ENCODE measurements at regions not wholly inside any gene's neighbourhood (a gene's known extent, or its start where the extent isn't known, plus 50 kb on each side); places are given as distances from the start of the nearest gene placed in this dataset.
"Not testable (repeated sequence)": the region's sequence is repeated elsewhere in the genome, so short reads cannot be mapped to it uniquely, and the experiment has no call there.

DNA sequence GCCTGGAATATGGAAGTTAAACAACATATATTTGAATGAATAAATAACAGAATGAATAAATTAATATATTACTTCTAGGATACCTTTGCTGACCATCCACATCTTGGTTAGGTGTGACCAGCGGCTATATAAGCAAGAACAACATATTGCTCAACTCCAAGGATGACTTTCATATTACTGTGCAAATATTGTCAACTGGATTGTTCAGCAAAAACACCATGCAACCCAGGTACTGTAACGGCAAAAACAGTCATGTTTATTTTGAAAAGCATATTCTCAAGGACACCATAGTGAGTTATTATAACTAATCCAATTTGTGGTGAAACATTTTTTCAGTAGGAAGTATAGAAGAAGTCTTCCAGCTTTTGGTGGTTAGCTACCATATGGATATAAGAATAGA, 907.9 kb downstream of the IGSF11 start:
- no peak for FAIRE-seq

DNA sequence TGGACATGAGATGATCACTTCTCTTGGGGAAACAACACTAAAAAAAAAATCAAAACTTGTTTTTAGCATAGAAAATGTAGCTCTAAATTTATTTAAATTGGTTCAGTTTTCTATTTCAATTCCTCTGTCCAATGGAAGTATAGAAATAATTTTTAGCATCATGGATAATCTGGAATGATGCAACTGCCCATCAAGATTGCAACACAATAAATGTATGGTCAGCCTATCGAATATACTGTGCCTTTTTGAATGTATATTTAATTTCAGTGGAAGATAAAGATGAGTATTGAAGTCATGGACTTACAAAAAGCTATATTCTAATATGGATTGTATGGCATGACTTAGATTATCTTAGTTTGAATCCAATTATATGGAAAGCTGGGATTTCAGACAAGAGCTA, 906.7 kb downstream of the IGSF11 start:
- DNase-seq (ENCODE audit: low spot score in 2 of 2), result no peak
- no peak for FAIRE-seq

More for the DNA sequence above, 907.9 kb downstream of the IGSF11 start:
- DNase-seq (ENCODE audit: low spot score in 2 of 2), result no peak

DNA sequence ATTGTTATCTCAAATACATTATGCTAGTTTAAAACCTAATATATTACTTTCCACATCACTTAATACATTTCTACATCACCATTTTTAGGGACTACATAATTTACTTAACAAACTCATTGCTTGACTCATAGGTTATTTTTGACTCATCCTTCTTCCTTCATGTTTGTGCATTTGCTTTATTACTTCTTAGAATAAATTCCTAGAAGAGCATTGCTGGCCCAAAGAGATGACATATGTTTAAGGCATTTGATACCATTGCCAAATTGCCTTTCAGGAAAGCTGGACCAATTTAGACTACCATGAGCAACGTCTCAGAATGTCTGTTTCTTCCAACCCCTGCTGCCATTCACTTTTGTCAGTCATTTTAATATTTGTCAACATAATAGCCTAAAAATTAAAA, 905.8 kb downstream of the IGSF11 start:
- no peak for DNase-seq (ENCODE audit: low spot score in 2 of 2)
- no peak for FAIRE-seq

DNA sequence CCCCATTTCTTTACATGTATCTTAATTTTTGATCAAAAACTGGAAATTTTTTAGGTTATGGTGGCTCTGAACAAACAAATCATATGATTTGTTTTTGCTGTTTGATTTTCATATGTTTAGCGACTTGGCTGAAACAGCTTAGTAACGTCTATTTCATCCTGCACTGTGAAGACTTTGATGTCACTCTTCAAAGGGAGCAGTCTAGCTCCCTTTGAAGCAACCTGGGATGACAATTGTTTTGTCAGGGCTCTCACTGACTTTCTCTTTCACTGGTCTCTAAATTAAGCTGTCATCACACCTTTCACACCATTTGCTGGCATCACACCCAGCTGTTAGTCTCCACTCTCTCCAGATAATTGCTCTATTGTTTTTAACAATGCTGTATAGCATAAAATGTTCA, 896.9 kb downstream of the IGSF11 start:
- no peak for DNase-seq (ENCODE audit: low spot score in 2 of 2)

DNA sequence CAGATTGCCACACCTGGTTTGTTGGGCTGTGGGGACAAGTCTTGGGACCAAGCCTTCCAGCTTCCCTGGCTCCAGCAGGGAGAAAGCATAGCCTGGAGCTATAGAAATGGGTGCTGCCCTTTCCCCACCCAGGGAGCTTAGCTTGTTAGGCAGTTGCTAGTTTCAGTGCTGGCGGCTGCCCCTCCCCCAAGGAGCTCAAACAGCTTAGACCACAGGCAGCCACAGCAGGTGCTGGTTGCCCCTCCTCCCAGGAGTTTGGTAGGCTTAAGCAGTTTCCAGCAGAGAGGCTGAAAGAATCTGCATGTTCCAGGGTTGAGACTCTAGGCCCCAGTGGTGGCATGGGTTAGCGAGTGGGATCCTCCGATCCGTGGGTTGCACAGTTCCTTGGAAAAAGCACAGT, 889.7 kb downstream of the IGSF11 start:
- FAIRE-seq, result no peak

More for the DNA sequence above, 896.9 kb downstream of the IGSF11 start:
- no peak for FAIRE-seq

DNA sequence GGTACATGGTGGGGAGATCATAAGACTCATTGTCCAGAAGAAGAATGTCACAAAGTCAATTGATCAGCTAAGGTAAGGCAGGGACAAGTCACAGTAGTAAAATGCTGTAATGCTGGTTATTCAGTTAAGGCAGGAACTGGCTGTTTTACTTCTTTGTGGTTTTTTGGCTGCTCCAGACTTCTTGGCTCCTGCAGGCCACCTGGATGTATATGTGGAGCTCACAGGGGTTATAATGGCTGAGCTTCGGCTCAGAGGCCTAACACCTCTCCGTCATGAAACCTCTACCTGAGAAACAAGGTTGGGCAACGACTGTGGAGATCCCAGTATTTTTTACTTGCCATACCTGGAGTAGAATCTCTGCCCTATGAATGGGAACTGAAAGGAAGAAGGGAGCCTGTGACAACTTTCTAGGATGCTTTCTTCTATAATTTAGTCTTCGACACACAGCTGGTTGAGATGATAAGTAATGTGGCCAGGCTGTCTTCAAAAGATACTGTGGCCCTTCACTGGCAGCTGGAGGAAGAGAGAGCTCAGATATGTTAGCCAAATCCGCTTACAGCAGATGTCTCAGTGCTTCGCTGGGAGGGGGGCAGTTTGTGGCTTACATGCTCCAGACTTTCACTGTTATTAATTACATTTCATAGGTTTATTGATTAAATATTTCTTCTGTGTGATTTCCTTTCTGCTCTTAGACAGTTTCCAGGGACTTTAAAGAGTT, 887.8 kb downstream of the IGSF11 start:
- no peak for DNase-seq (ENCODE audit: low spot score in 2 of 2)
- FAIRE-seq, result no peak

More for the DNA sequence above, 889.7 kb downstream of the IGSF11 start:
- no peak for DNase-seq (ENCODE audit: low spot score in 2 of 2)

DNA sequence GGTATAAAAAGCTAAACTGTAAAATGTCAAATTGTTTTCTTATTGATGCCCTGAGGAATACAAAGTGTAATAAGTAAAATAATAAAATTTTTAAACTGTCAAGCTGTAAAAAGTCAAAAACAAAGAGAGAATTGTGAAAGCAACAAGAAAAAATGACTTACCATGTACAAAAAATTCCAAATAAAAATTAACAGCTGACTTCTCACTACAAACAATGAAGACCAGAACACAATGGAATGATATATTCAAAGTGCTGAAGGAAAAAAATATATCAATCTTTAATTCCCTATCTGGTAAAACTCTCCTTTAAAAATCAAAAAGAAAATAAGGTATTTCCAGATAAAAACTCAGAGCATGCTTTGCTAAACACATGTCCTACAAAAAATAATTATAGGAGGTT, 883.5 kb downstream of the IGSF11 start:
- FAIRE-seq (no peak), DNase-seq (ENCODE audit: low spot score in 2 of 2) (no peak)

DNA sequence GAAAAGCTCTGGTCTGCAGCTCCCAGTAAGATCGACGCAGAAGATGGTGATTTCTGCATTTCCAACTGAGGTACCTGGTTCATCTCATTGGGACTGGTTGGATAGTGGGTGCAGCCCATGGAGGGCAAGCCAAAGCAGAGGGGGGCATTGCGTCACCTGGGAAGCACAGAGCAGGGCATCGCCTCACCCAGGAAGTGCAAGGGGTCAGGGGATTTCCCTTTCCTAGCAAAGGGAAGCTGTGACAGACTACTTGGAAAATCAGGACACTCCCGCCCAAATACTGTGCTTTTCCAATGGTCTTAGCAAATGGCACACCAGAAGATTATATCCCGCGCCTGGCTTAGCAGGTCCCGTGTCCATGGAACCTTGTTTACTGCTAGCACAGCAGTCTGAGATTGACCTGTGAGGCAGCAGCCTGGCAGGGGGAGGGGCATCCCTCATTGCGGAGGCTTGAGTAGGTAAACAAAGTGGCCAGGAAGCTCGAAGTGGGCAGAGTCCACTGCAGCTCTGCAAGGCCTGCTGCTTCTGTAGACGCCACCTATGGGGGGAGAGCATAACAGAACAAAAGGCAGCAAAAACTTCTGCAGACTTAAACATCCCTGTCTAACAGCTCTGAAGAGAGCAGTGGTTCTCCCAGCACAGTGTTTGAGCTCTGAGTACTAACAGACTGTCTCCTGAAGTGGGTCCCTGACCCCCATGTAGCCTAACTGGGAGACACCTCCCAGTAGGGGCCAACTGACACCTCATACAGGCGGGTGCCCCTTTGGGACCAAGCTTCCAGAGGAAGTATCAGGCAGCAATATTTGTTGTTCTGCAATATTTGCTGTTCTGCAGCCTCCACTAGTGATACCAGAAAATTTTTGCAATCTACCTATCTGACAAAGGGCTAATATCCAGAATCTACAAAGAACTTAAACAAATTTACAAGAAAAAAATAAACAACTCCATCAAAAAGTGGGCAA, 871.7 kb downstream of the IGSF11 start:
- not testable (repeated sequence) for FAIRE-seq; DNase-seq (ENCODE audit: low spot score in 2 of 2)

DNA sequence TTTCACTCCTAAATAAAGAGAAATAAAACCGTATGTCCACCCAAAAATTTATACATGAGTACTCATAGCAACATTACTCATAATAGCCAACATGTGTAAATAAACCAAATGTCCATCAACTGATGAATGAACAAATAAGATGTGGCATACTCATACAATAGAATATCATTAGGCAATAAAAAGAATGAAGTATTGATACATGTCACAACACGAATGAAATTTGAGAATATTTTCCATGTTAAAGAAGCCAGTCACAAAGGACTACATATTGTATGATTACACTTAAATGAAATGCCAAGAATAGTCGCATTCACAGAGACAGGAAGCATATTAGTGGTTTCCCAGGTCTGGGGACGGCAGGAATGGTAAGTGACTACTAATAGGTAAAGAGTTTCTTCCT, 869.2 kb downstream of the IGSF11 start:
- DNase-seq (ENCODE audit: low spot score in 2 of 2), result no peak
- FAIRE-seq, result no peak

DNA sequence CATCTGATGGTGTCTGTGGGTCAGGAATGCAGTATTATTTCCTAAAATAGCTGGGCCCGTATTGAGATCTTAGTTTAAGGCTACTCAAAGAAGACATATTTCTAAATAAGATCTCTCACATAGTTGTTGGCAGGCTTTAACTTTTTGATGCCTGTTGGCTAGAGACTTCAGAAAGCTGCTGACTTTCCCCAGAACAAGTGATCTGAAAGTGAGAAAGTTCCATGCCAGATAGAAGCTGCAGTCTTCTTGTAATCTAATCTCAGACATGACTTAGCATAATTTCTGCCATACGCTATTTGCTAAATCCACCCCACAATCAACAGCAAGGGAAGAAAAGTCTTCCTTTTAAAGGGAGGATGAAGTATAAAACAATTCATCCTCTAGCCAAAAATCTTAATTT, 867.1 kb downstream of the IGSF11 start:
- FAIRE-seq (no peak), DNase-seq (ENCODE audit: low spot score in 2 of 2) (no peak)

DNA sequence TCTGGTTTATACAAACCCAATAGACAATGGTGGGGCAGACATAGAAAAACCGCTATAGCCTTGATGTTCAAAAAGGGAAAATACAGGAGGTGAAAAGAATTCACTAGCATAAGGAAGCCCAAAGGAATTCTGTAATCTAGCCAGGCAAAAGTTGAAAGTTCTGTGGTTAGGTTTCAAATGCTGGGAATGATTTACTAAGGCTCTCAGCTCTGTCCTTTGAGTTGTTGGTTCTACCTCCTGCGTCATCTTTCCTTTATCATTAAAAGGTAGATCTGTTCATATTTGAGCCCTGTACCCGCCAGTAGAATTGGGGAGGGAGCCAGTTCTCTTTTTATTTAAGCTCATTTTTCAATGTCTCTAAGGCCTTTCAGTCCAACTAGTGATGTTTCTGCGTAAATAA, 866.5 kb downstream of the IGSF11 start:
- no peak for DNase-seq (ENCODE audit: low spot score in 2 of 2)

DNA sequence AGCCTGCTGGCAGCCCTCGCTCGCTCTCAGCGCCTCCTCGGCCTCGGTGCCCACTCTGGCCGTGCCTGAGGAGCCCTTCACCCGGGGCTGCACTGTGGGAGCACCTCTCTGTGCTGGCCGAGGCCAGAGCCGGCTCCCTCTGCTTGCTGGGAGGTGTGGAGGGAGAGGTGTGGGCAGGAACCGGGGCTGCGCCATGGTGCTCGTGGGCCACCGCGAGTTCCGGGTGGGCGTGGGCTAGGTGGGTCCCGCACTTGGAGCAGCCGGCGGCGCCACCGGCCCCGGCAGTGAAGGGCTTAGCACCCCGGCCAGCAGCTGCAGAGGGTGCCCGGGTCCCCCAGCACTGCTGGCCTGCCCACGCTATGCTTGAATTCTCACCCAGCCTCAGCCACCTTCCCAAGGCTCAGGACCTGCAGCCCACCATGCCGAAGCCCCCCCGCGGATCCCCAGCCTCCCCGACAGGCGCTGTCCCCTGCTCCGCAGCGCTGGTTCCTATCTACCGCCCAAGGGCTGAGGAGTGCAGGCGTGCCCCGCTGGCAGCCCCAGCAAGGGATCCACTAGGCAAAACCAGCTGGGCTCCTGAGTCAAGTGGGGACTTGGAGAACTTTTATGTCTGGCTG, 863.3 kb downstream of the IGSF11 start:
- FAIRE-seq (no peak), DNase-seq (ENCODE audit: low spot score in 2 of 2) (no peak)

More for the DNA sequence above, 866.5 kb downstream of the IGSF11 start:
- FAIRE-seq, result no peak

DNA sequence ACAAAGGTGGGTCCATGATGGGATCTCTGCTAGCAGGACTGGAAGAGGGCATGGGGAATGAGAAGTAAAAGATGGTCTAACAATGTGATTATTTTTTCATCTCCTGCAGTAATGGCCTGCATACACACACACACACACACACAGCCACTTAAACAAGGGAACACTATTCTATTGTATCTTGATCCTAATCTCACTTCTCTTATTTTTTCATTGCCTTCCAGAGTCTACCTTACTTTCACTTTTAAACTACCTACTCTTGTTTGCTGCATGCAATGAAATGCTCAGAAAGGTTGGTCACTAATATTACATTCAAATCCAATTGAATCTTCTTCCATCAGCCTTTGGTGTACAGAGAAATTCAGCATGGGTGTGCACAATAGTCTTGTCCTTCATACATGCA, 853.8 kb downstream of the IGSF11 start:
- DNase-seq (ENCODE audit: low spot score in 2 of 2), result no peak
- FAIRE-seq, result no peak

DNA sequence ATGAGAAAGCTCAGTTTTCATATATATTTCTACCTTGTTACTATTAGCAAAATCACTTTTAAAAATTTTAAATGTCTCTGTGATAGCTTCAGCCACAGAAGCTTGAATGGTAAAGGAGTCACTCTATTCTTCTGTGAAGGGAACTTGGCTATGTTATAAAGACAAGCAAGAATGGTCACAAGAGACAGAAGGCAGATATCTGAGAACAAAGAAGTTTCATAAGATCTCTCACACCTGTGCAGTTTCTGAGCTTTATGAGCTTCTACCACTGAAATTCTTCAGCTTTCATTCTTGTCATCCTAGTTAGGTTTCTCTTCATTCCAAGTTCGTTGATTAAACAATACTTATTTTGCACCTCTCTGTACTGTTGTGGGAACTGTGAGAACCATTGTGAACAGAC, 853.4 kb downstream of the IGSF11 start:
- DNase-seq (ENCODE audit: low spot score in 2 of 2) (no peak), FAIRE-seq (no peak)

DNA sequence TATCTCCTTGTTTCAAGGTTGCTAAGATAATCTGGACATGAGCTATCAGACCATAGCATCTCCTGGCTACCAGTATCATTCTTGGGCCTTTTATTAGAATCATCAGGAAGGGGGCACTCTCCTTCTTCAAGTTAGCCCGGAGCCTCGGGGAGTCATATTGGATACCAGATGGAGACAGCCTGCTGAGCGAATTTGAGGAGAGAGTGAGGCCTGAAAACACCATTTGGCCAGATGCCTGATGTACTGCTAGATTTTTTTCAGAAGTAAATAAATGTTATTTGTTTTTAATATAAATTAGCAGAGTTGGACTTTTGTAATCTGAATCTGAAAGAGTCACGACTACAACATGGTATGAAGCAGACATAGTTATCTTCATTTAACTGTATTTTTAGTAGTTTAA, 848.6 kb downstream of the IGSF11 start:
- DNase-seq (ENCODE audit: low spot score in 2 of 2), result no peak

DNA sequence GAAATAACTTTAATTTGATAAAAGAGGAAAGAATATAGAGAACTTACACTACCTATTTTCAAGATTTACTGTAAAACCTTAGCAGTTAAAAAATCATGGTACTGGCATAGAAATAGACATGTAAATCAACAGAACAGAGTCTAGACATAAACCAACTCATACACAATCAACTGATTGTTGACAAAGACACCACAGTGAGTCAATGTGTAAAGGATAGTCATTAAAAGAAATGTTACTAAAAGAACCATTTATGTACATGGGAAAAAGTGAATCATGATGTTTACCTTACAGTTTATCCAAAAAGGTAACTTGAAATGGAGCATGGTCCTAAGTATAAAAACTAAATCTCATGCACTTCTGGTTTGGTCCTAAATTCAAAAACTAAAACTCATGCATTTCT, 847.4 kb downstream of the IGSF11 start:
- no peak for DNase-seq (ENCODE audit: low spot score in 2 of 2)
- no peak for FAIRE-seq

More for the DNA sequence above, 848.6 kb downstream of the IGSF11 start:
- no peak for FAIRE-seq

DNA sequence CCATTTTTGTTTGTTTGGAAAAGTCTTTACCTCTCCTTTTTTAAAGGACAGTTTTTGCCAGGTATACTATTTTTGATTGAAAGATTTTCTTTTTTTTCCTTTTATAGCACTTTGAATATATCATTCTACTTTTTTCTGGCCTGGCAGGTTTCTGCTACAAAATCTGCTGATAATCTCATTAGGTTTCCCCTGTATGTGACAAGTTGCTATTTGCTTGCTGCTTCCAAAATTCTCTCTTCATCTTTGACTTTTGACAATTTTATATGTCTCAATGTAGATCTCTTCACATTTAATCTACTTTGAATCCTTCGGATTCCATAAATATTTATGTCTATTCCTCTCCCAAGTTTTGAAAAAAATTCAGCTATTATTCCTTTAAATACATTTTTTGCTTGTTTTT, 838.5 kb downstream of the IGSF11 start:
- DNase-seq (ENCODE audit: low spot score in 2 of 2) (no peak), FAIRE-seq (no peak)

DNA sequence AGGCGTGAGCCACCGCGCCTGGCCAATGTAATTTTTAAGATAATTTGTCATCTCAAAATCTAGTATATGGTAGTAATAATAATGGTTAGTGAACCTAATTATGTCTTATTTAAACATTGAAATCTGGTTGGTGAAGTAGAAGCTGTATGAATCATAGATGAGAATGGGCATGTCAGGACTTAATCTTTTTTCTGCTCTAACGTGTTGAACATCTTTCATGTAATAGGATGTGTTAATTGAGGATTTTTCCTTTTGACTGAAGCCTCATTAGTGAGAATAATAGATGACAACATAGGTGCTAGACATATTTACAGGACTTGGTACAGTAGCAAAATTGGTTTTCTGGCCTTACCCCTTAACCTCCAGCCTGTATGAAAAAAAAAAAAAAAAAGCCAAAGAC, 835.6 kb downstream of the IGSF11 start:
- FAIRE-seq (no peak), DNase-seq (ENCODE audit: low spot score in 2 of 2) (no peak)

DNA sequence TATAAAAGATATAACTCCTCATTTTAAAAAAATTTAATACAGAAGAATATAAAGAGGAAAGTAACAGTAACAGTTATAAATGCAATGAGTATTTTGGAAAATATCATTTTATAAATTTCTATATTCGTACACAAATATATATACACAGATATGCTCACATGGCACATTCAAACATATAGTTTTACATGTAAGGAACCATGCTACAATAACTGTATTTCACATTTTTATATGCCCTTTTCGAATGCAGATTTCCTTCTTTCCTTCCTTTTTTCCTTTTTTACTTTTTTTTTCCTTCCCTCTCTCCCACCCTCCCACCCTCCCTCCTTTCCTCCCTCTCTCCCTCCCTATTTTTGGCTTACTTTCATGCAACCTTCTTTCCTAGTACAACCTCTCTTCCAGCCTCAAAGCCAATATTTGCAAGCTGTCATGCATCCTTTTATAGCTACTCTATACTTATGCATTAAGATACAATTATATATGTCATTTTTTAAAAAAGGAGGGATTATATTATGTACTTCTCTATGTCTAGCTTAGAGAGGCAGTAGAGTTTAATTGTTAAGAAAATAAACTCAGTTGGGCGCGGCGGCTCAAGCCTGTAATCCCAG, 830.5 kb downstream of the IGSF11 start:
- DNase-seq (ENCODE audit: low spot score in 2 of 2) (no peak), FAIRE-seq (no peak)

DNA sequence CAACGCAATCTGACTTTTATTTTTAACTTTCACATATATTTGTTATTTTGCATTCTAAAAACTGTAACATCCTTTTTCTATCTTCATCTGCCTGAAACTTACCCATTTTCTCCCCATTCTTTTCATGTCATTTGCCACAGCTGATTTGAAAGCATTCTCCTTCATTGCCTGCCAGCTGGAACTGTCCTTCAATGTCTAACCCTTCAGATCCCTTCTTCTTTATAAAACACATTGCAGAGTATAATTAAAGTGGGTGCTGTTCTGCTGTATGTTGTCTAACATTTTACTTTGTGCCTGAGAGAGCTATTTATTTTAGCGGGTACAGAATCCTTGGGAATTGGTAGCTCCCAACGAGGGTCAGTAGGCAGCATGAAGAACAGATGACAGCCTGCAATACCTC, 827.4 kb downstream of the IGSF11 start:
- FAIRE-seq (no peak), DNase-seq (ENCODE audit: low spot score in 2 of 2) (no peak)

DNA sequence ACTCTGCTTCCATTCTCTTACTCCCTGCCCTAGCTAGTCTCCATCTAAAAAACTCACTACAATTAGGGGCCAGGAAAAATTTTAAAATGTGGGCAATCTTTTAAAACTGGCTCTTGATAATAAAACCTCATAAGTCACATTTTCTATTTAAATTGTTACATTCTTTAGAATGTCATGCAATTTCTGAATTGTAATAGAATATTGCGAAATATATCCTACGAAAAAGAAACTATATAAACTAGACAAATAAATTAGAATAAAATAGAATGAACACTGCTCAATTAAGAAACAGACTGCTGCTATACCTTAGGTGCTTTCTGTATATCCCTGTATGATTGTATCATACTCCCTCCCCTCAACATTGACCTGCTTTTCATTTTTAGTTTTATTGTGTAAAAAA, 826.0 kb downstream of the IGSF11 start:
- FAIRE-seq (no peak), DNase-seq (ENCODE audit: low spot score in 2 of 2) (no peak)

Data from frontal cortex (tissue), 3 donors.